Upper lobe of left lung (tissue), 4 donors: ENCODE measurements at regions not wholly inside any gene's neighbourhood (a gene's known extent, or its start where the extent isn't known, plus 50 kb on each side); places are given as distances from the start of the nearest gene placed in this dataset.

Experiments
- CTCF ChIP-seq, 6 experiments: fragments of 450-650 bp in 4 of 6; fragments of 200-600 bp in 2 of 6; sonication (generic) in 2 of 6; IDR thresholded peaks; one replicate each; pipeline ENCODE4 v1.5.1; 2016 to 2019; ENCODE audit warnings: antibody characterized with exemption in 6 of 6
- EP300 ChIP-seq, 4 donors: sonication (generic); formaldehyde crosslinking; IDR thresholded peaks; one replicate each; pipeline ENCODE4 v1.5.1; 2017; ENCODE audit warnings: antibody characterized with exemption in 4 of 4, control low read depth in 2 of 4
- POLR2A ChIP-seq, 4 donors: fragments of 450-650 bp; IDR thresholded peaks; one replicate each; pipeline ENCODE4 v1.5.1; 2016 to 2017; ENCODE audit warnings: antibody characterized with exemption in 4 of 4, mild to moderate bottlenecking in 2 of 4
- POLR2AphosphoS5 ChIP-seq, 2 donors: sonication (generic); formaldehyde crosslinking; IDR thresholded peaks; one replicate each; pipeline ENCODE4 v1.5.1; 2017; ENCODE audit warnings: antibody characterized with exemption in 2 of 2

GRCh38 chr16:80258407-80258806 lies 282.4 kb upstream of the DYNLRB2 start:
- TF ChIP-seq CTCF (IDR thresholded peaks at IDR 0.05) (no peak), POLR2AphosphoS5 (IDR thresholded peaks at IDR 0.05) (no peak), POLR2A (IDR thresholded peaks at IDR 0.05) (no peak), EP300 (IDR thresholded peaks at IDR 0.05) (no peak)
